ENCODE measurements at regions not wholly inside any gene's neighbourhood (a gene's known extent, or its start where the extent isn't known, plus 50 kb on each side); places are given as distances from the start of the nearest gene placed in this dataset.
"Not testable (repeated sequence)": the region's sequence is repeated elsewhere in the genome, so short reads cannot be mapped to it uniquely, and the experiment has no call there.

GRCh38 chr13:107806726-107807125, 408.6 kb downstream of the LIG4 start:
- H3K36me3 Mint-ChIP-seq (ENCODE audit: low read depth), result no peaks in the 10 kb centered on the region
- H3K4me1 Mint-ChIP-seq (ENCODE audit: low read depth), result no peaks in the 10 kb centered on the region
- H3K4me3 Mint-ChIP-seq, result no peak overlapping the region
- no peaks in the 10 kb centered on the region for H3K27me3 Mint-ChIP-seq (ENCODE audit: low read depth)
- H3K9me3 Mint-ChIP-seq, result no peaks in the 10 kb centered on the region
- H3K27ac Mint-ChIP-seq, result no peak overlapping the region

GRCh38 chr13:107803822-107804495, 411.4 kb downstream of the LIG4 start:
- Mint-ChIP-seq H3K4me3 (no peak overlapping the region), H3K4me1 (ENCODE audit: low read depth) (no peaks in the 10 kb centered on the region), H3K27ac (no peak overlapping the region), H3K9me3 (no peaks in the 10 kb centered on the region), H3K27me3 (ENCODE audit: low read depth) (no peaks in the 10 kb centered on the region), H3K36me3 (ENCODE audit: low read depth) (no peaks in the 10 kb centered on the region)

- Mint-ChIP-seq H3K4me3 (no peak overlapping the region), H3K4me1 (ENCODE audit: low read depth) (no peaks in the 10 kb centered on the region), H3K27ac (no peak overlapping the region), H3K27me3 (ENCODE audit: low read depth) (no peaks in the 10 kb centered on the region), H3K36me3 (ENCODE audit: low read depth) (no peaks in the 10 kb centered on the region), H3K9me3 (no peaks in the 10 kb centered on the region)
Measured at GRCh38 chr13:107801621-107802020, 413.7 kb downstream of the LIG4 start.

GRCh38 chr13:107799001-107799400, 416.3 kb downstream of the LIG4 start:
- no peak overlapping the region for H3K27ac Mint-ChIP-seq
- H3K4me3 Mint-ChIP-seq, result no peak overlapping the region
- no peaks in the 10 kb centered on the region for H3K36me3 Mint-ChIP-seq (ENCODE audit: low read depth)
- no peaks in the 10 kb centered on the region for H3K4me1 Mint-ChIP-seq (ENCODE audit: low read depth)
- H3K27me3 Mint-ChIP-seq (ENCODE audit: low read depth), result no peaks in the 10 kb centered on the region
- H3K9me3 Mint-ChIP-seq, result no peaks in the 10 kb centered on the region

GRCh38 chr13:107790397-107790796, 424.9 kb downstream of the LIG4 start:
- Mint-ChIP-seq H3K4me1 (ENCODE audit: low read depth) (no peaks in the 10 kb centered on the region), H3K4me3 (no peak overlapping the region), H3K27me3 (ENCODE audit: low read depth) (no peaks in the 10 kb centered on the region), H3K36me3 (ENCODE audit: low read depth) (no peaks in the 10 kb centered on the region), H3K9me3 (peaks cover 12% of the 10 kb centered on the region), H3K27ac (no peak overlapping the region)

- Mint-ChIP-seq H3K27me3 (ENCODE audit: low read depth) (no peaks in the 10 kb centered on the region), H3K4me1 (ENCODE audit: low read depth) (no peaks in the 10 kb centered on the region), H3K4me3 (no peak overlapping the region), H3K9me3 (peaks cover 19% of the 10 kb centered on the region), H3K36me3 (ENCODE audit: low read depth) (no peaks in the 10 kb centered on the region), H3K27ac (no peak overlapping the region)
Measured at GRCh38 chr13:107788464-107789165, 426.7 kb downstream of the LIG4 start.

GRCh38 chr13:107782646-107783045, 432.7 kb downstream of the LIG4 start:
- not testable (repeated sequence) for H3K27ac Mint-ChIP-seq; H3K4me1 Mint-ChIP-seq (ENCODE audit: low read depth); H3K27me3 Mint-ChIP-seq (ENCODE audit: low read depth); H3K36me3 Mint-ChIP-seq (ENCODE audit: low read depth); H3K4me3 Mint-ChIP-seq
- peaks cover 11% of the 10 kb centered on the region for H3K9me3 Mint-ChIP-seq

- no peaks in the 10 kb centered on the region for H3K4me1 Mint-ChIP-seq (ENCODE audit: low read depth)
- peaks cover 7% of the 10 kb centered on the region for H3K9me3 Mint-ChIP-seq
- H3K36me3 Mint-ChIP-seq (ENCODE audit: low read depth), result no peaks in the 10 kb centered on the region
- H3K27me3 Mint-ChIP-seq (ENCODE audit: low read depth), result no peaks in the 10 kb centered on the region
- no peak overlapping the region for H3K4me3 Mint-ChIP-seq
- H3K27ac Mint-ChIP-seq, result no peak overlapping the region
Measured at GRCh38 chr13:107778094-107778493, 437.2 kb downstream of the LIG4 start.

- Mint-ChIP-seq H3K9me3 (peaks cover 3% of the 10 kb centered on the region), H3K36me3 (ENCODE audit: low read depth) (no peaks in the 10 kb centered on the region), H3K27ac (no peak overlapping the region), H3K4me3 (no peak overlapping the region), H3K4me1 (ENCODE audit: low read depth) (no peaks in the 10 kb centered on the region), H3K27me3 (ENCODE audit: low read depth) (no peaks in the 10 kb centered on the region)
Measured at GRCh38 chr13:107770541-107770940, 444.8 kb downstream of the LIG4 start.

- no peaks in the 10 kb centered on the region for H3K36me3 Mint-ChIP-seq (ENCODE audit: low read depth)
- H3K4me1 Mint-ChIP-seq (ENCODE audit: low read depth), result no peaks in the 10 kb centered on the region
- H3K27me3 Mint-ChIP-seq (ENCODE audit: low read depth), result no peaks in the 10 kb centered on the region
- no peak overlapping the region for H3K27ac Mint-ChIP-seq
- H3K9me3 Mint-ChIP-seq, result peaks cover 3% of the 10 kb centered on the region
- H3K4me3 Mint-ChIP-seq, result no peak overlapping the region
Measured at GRCh38 chr13:107767119-107767518, 448.2 kb downstream of the LIG4 start.

GRCh38 chr13:107765724-107766401, 449.5 kb downstream of the LIG4 start:
- peaks cover 3% of the 10 kb centered on the region for H3K9me3 Mint-ChIP-seq
- H3K4me1 Mint-ChIP-seq (ENCODE audit: low read depth), result no peaks in the 10 kb centered on the region
- no peak overlapping the region for H3K4me3 Mint-ChIP-seq
- no peak overlapping the region for H3K27ac Mint-ChIP-seq
- H3K27me3 Mint-ChIP-seq (ENCODE audit: low read depth), result no peaks in the 10 kb centered on the region
- H3K36me3 Mint-ChIP-seq (ENCODE audit: low read depth), result no peaks in the 10 kb centered on the region

- Mint-ChIP-seq H3K27ac (no peak overlapping the region), H3K4me3 (no peak overlapping the region), H3K9me3 (peaks cover 7% of the 10 kb centered on the region), H3K36me3 (ENCODE audit: low read depth) (no peaks in the 10 kb centered on the region), H3K27me3 (ENCODE audit: low read depth) (no peaks in the 10 kb centered on the region), H3K4me1 (ENCODE audit: low read depth) (no peaks in the 10 kb centered on the region)
Measured at GRCh38 chr13:107764046-107764445, 451.3 kb downstream of the LIG4 start.

GRCh38 chr13:107753748-107754147, 461.6 kb downstream of the LIG4 start:
- H3K27ac Mint-ChIP-seq, result no peak overlapping the region
- no peaks in the 10 kb centered on the region for H3K27me3 Mint-ChIP-seq (ENCODE audit: low read depth)
- no peaks in the 10 kb centered on the region for H3K36me3 Mint-ChIP-seq (ENCODE audit: low read depth)
- H3K4me3 Mint-ChIP-seq, result no peak overlapping the region
- H3K9me3 Mint-ChIP-seq, result no peaks in the 10 kb centered on the region
- no peaks in the 10 kb centered on the region for H3K4me1 Mint-ChIP-seq (ENCODE audit: low read depth)

- Mint-ChIP-seq H3K9me3 (no peaks in the 10 kb centered on the region), H3K27me3 (ENCODE audit: low read depth) (no peaks in the 10 kb centered on the region), H3K27ac (no peak overlapping the region), H3K4me1 (ENCODE audit: low read depth) (no peaks in the 10 kb centered on the region), H3K36me3 (ENCODE audit: low read depth) (no peaks in the 10 kb centered on the region), H3K4me3 (no peak overlapping the region)
Measured at GRCh38 chr13:107753291-107753690, 462.0 kb downstream of the LIG4 start.

- Mint-ChIP-seq H3K27me3 (ENCODE audit: low read depth) (no peaks in the 10 kb centered on the region), H3K4me1 (ENCODE audit: low read depth) (no peaks in the 10 kb centered on the region), H3K4me3 (no peak overlapping the region), H3K36me3 (ENCODE audit: low read depth) (no peaks in the 10 kb centered on the region), H3K9me3 (no peaks in the 10 kb centered on the region), H3K27ac (no peak overlapping the region)
Measured at GRCh38 chr13:107743983-107744382, 471.4 kb downstream of the LIG4 start.

All from T-helper 1 cell treated with Interleukin-12 subunit alpha and Interleukin-12 subunit beta and Interleukin-4 antibody, amounts not matched to agents 30 μg/mL and 1 μg/mL, for 36 hours (primary cell).